Left lung (tissue), 4 donors: ENCODE measurements at regions not wholly inside any gene's neighbourhood (a gene's known extent, or its start where the extent isn't known, plus 50 kb on each side); places are given as distances from the start of the nearest gene placed in this dataset.

Experiments used
- ATAC-seq: fragments of 200-7000 bp; cut with Tn5 transposase; one replicate; pipeline ENCODE4 v1.9.1; 2020; ENCODE audit warnings: moderate library complexity
- DNase-seq, 4 donors: peaks; one replicate each; pipeline ENCODE4 v3.0.0-alpha.2; 2013 to 2020
- H3K27ac ChIP-seq, 2 donors: fragments of 200-600 bp; sonication (generic) in 1 of 2; one replicate each; pipeline versions ENCODE4 v1.5.0 to v1.8.0; 2020 to 2021
- H3K27me3 ChIP-seq, 2 donors: fragments of 200-600 bp; sonication (generic) in 1 of 2; one replicate each; pipeline versions ENCODE4 v1.5.0 to v1.8.0; 2020 to 2021
- H3K36me3 ChIP-seq, 2 donors: fragments of 200-600 bp; sonication (generic) in 1 of 2; one replicate each; pipeline versions ENCODE4 v1.5.0 to v1.8.0; 2020 to 2021
- H3K4me1 ChIP-seq, 2 donors: fragments of 200-600 bp; one replicate each; pipeline ENCODE4 v1.8.0; 2021
- H3K4me3 ChIP-seq, 2 donors: fragments of 200-600 bp; sonication (generic) in 1 of 2; one replicate each; pipeline versions ENCODE4 v1.5.0 to v1.8.0; 2020 to 2021; ENCODE audit warnings: mild to moderate bottlenecking in 1 of 2
- H3K9me3 ChIP-seq, 2 donors: fragments of 200-600 bp; sonication (generic) in 1 of 2; one replicate each; pipeline versions ENCODE4 v1.5.0 to v1.8.0; 2020 to 2021
- CTCF ChIP-seq, 2 donors: fragments of 200-600 bp; sonication (generic) in 1 of 2; IDR thresholded peaks; one replicate each; pipeline versions ENCODE4 v1.5.0 to v1.8.0; 2021; ENCODE audit warnings: antibody characterized with exemption in 2 of 2
- intact Hi-C, 2 donors: fragments of 100-400 bp; cut with DNase I; formaldehyde crosslinking; loops; one replicate each; pipeline versions ENCODE4 v1.11.2 to v1.14.2; 2022
- donor health status: DM: no; HTN: yes; CAD: no.
- donor health status: DM: no; HTN: no; CAD: no.

DNA sequence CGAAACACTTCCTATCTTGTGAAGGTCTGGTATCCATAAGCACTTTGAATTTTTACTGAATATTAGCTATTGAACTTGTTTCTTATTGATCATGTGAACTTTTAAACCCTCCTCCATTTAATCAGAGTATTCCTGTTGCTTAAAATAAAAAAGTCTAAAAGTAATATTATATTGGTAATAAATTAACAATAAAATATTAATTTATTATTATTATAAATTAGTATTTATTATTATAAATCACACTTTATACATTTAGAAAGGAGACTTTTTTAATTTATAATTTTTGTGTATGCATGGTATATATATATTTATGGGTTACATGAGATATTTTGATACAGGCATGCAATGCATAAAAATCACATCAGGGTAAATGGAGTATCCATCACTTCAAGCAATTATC is 295.4 kb upstream of the NETO1 start:
- no peak overlapping the region for H3K4me3 ChIP-seq
- ATAC-seq, result no peak
- intact Hi-C loops, result no loop called here
- H3K27me3 ChIP-seq, result no peaks in the 10 kb centered on the region
- H3K4me1 ChIP-seq, result no peaks in the 10 kb centered on the region
- no peak for DNase-seq
- H3K9me3 ChIP-seq, result peaks cover 0 to 6% of the 10 kb centered on the region in 2 donors
- H3K27ac ChIP-seq, result no peak overlapping the region
- no peak for TF ChIP-seq CTCF (IDR thresholded peaks at IDR 0.05)
- no peaks in the 10 kb centered on the region for H3K36me3 ChIP-seq

GRCh38 chr18:73156117-73156516 is 288.3 kb upstream of the NETO1 start:
- ATAC-seq (no peak), DNase-seq (no peak)
- no peak overlapping the region for H3K27ac ChIP-seq
- no peaks in the 10 kb centered on the region for H3K27me3 ChIP-seq
- H3K36me3 ChIP-seq, result no peaks in the 10 kb centered on the region
- no peaks in the 10 kb centered on the region for H3K9me3 ChIP-seq
- no peak overlapping the region for H3K4me3 ChIP-seq
- H3K4me1 ChIP-seq, result no peaks in the 10 kb centered on the region
- intact Hi-C loops, result no loop called here
- no peak for TF ChIP-seq CTCF (IDR thresholded peaks at IDR 0.05)

DNA sequence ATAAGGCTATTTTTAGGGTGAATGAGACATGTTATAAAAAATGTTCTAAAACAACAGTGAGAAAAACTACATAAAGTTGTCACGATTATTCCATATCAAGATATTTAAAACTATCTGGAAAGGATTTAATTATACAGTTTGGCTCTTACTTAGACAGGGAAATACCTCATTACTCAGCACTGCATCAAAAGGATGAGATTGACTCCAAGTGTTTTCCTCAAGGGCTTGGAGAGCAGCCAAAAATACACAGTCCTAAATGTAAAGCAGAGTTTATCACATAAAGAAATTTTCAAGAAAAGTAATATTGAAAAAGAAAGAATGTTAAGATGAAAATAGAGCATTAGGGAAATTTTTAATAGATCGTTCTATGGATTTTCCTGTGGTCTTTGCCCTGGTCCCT is 285.5 kb upstream of the NETO1 start:
- ATAC-seq, result no peak
- H3K9me3 ChIP-seq, result no peaks in the 10 kb centered on the region
- no peak for DNase-seq

GRCh38 chr18:73151086-73151485 is 283.3 kb upstream of the NETO1 start:
- TF ChIP-seq CTCF (IDR thresholded peaks at IDR 0.05), result no peak
- no peak overlapping the region for H3K27ac ChIP-seq
- no peaks in the 10 kb centered on the region for H3K36me3 ChIP-seq
- intact Hi-C loops, result no loop called here
- no peak overlapping the region for H3K4me3 ChIP-seq
- no peaks in the 10 kb centered on the region for H3K27me3 ChIP-seq
- no peaks in the 10 kb centered on the region for H3K4me1 ChIP-seq
- DNase-seq (no peak), ATAC-seq (no peak)
- no peaks in the 10 kb centered on the region for H3K9me3 ChIP-seq

More for the DNA sequence above, 285.5 kb upstream of the NETO1 start:
- Histone ChIP-seq H3K4me1 (no peaks in the 10 kb centered on the region), H3K27me3 (no peaks in the 10 kb centered on the region), H3K36me3 (no peaks in the 10 kb centered on the region), H3K4me3 (no peak overlapping the region), H3K27ac (no peak overlapping the region)
- intact Hi-C loops, result no loop called here
- no peak for TF ChIP-seq CTCF (IDR thresholded peaks at IDR 0.05)

GRCh38 chr18:73150199-73150598 is 282.4 kb upstream of the NETO1 start:
- DNase-seq (no peak), ATAC-seq (no peak)
- H3K27ac ChIP-seq, result no peak overlapping the region
- no peaks in the 10 kb centered on the region for H3K36me3 ChIP-seq
- no peak overlapping the region for H3K4me3 ChIP-seq
- no peaks in the 10 kb centered on the region for H3K4me1 ChIP-seq
- no peaks in the 10 kb centered on the region for H3K9me3 ChIP-seq
- no peaks in the 10 kb centered on the region for H3K27me3 ChIP-seq
- no peak for TF ChIP-seq CTCF (IDR thresholded peaks at IDR 0.05)
- intact Hi-C loops, result no loop called here
